Ovary (tissue), 7 donors: ENCODE measurements at regions not wholly inside any gene's neighbourhood (a gene's known extent, or its start where the extent isn't known, plus 50 kb on each side); places are given as distances from the start of the nearest gene placed in this dataset.

ENCODE experiments used
- DNase-seq, 5 donors: peaks; one replicate each; pipeline ENCODE4 v3.0.0-alpha.2; 2019 to 2020
- H3K27ac ChIP-seq, 2 donors: fragments of 200-600 bp; one replicate each; pipeline versions ENCODE4 v1.5.1 to v1.8.0; 2019 to 2022
- H3K27me3 ChIP-seq: fragments of 200-600 bp; one replicate; pipeline ENCODE4 v1.8.0; 2022
- H3K36me3 ChIP-seq: fragments of 200-600 bp; sonication (generic); one replicate; pipeline ENCODE4 v1.5.1; 2019
- H3K4me1 ChIP-seq: one replicate; pipeline ENCODE4 v1.8.1; 2013; ENCODE audit warnings: mild to moderate bottlenecking, moderate library complexity; ENCODE audit not compliant: insufficient read depth
- H3K4me3 ChIP-seq: fragments of 200-600 bp; sonication (generic); one replicate; pipeline ENCODE4 v1.5.1; 2017
- H3K9me3 ChIP-seq, 2 donors: fragments of 200-600 bp in 1 of 2; sonication (generic) in 1 of 2; one replicate each; pipeline versions ENCODE4 v1.5.1 to v1.8.1; 2013 to 2019; ENCODE audit warnings: mild to moderate bottlenecking in 1 of 2, moderate library complexity in 1 of 2
- CTCF ChIP-seq, 3 donors: fragments of 450-650 bp in 2 of 3; fragments of 200-600 bp in 1 of 3; IDR thresholded peaks; one replicate each; pipeline versions ENCODE4 v1.5.1 to v1.8.0; 2016 to 2022; ENCODE audit warnings: antibody characterized with exemption in 3 of 3, mild to moderate bottlenecking in 1 of 3
- EP300 ChIP-seq: sonication (generic); formaldehyde crosslinking; IDR thresholded peaks from one replicate; pipeline ENCODE4 v1.6.1; 2017; ENCODE audit warnings: antibody characterized with exemption
- POLR2A ChIP-seq: fragments of 450-650 bp; IDR thresholded peaks from one replicate; pipeline ENCODE4 v1.6.1; 2017; ENCODE audit warnings: antibody characterized with exemption, mild to moderate bottlenecking, moderate library complexity
- WGBS, 3 donors: extraction: QIAGEN DNeasy Blood & Tissue Kit in 1 of 3; methylation state at CpG; one replicate each; pipeline versions ENCODE4 v1.1.5 to v1.1.7; 2013 to 2017; 5-methylcytosine and 5-hydroxymethylcytosine counted together
- intact Hi-C, 4 donors: fragments of 100-400 bp; cut with DNase I; formaldehyde crosslinking; loops; one replicate each; pipeline versions ENCODE4 v1.11.0 to v1.15.1; 2022 to 2023
- donor health status: DM: no; HTN: no; CAD: no; lungs with moderate emphysema.
- donor health status: DM: no; HTN: no; CAD: no.
- donor health status: Bipolar disorder and iron deficiency.
- donor health status: DM: no; HTN: no; CAD: no.
- donor health status: DM: yes; HTN: yes; CAD: no.

GRCh38 chr2:211070547-211070946 is 514.1 kb downstream of the CPS1 start:
- H3K4me1 ChIP-seq = no peaks in the 10 kb centered on the region
- DNase-seq = no peak
- no peak for TF ChIP-seq EP300
- no peak for TF ChIP-seq CTCF (IDR thresholded peaks at IDR 0.05)
- no peak for TF ChIP-seq POLR2A
- no peaks in the 10 kb centered on the region for H3K36me3 ChIP-seq
- no peaks in the 10 kb centered on the region for H3K9me3 ChIP-seq
- no peak overlapping the region for H3K27ac ChIP-seq
- H3K27me3 ChIP-seq = no peaks in the 10 kb centered on the region
- no peak overlapping the region for H3K4me3 ChIP-seq
- intact Hi-C loops = no loop called here
- WGBS, 3 donors = 76 to 84% (median 82%) methylated on average over 3 of the region's 3 CpGs

GRCh38 chr2:211077216-211077767 is 520.9 kb downstream of the CPS1 start:
- H3K4me3 ChIP-seq = no peak overlapping the region
- H3K4me1 ChIP-seq = no peaks in the 10 kb centered on the region
- 25 to 40% (median 34%) methylated on average over 2 of the region's 2 CpGs for WGBS, 3 donors
- no peak overlapping the region for H3K27ac ChIP-seq
- intact Hi-C loops = no loop called here
- H3K9me3 ChIP-seq = no peaks in the 10 kb centered on the region
- H3K27me3 ChIP-seq = no peaks in the 10 kb centered on the region
- H3K36me3 ChIP-seq = no peaks in the 10 kb centered on the region
- no peak for DNase-seq
- TF ChIP-seq POLR2A (no peak), EP300 (no peak), CTCF (IDR thresholded peaks at IDR 0.05) (no peak)

- H3K27ac ChIP-seq = no peak overlapping the region
- 41 to 49% (median 48%) methylated on average over 2 of the region's 2 CpGs for WGBS, 3 donors
- H3K4me3 ChIP-seq = no peak overlapping the region
- no peaks in the 10 kb centered on the region for H3K27me3 ChIP-seq
- no peaks in the 10 kb centered on the region for H3K9me3 ChIP-seq
- no peak for DNase-seq
- no peaks in the 10 kb centered on the region for H3K4me1 ChIP-seq
- intact Hi-C loops = no loop called here
- no peaks in the 10 kb centered on the region for H3K36me3 ChIP-seq
- TF ChIP-seq EP300 (no peak), CTCF (IDR thresholded peaks at IDR 0.05) (no peak), POLR2A (no peak)
Observed at GRCh38 chr2:211084352-211084751, 528.0 kb downstream of the CPS1 start.

DNA sequence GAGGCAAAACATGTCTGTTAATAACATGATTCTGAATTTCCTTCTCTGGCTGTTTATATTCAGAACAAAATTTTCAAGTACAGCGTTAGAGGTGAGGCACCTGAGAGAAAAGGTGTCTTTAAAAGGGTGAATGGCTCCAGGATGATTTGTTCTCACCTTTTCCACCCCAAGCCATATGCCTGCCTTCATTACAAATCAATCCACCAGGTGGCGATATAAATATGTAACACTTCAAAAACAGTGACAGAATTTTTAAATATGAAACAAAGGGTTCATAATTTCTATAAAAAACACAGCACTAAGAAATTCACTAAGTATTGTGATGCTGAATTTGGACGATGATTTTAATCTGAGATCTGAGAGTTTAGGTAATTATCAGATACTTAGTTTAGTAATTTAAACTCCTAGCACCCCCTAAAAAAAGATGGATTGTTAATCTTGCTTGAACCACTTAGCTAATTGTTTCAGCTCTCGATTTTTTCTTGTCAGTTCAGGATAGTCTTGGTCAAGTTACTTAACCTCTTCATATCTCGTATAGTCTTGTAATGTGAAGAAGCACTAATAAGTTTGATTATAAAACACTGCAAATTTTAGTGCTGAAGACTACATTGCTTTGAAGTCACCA is 528.8 kb downstream of the CPS1 start:
- 12 to 19% (median 12%) methylated on average over 5 of the region's 5 CpGs for WGBS, 3 donors
- no peak for DNase-seq
- H3K9me3 ChIP-seq = no peaks in the 10 kb centered on the region
- H3K4me1 ChIP-seq = no peaks in the 10 kb centered on the region
- no peaks in the 10 kb centered on the region for H3K36me3 ChIP-seq
- TF ChIP-seq POLR2A (no peak), EP300 (no peak), CTCF (IDR thresholded peaks at IDR 0.05) (no peak)
- intact Hi-C loops = no loop called here
- no peak overlapping the region for H3K27ac ChIP-seq
- no peaks in the 10 kb centered on the region for H3K27me3 ChIP-seq
- no peak overlapping the region for H3K4me3 ChIP-seq
